NCI-H345 treated with DMSO at 0.1 percent for 48 hours (cell line): ENCODE measurements at regions not wholly inside any gene's neighbourhood (a gene's known extent, or its start where the extent isn't known, plus 50 kb on each side); places are given as distances from the start of the nearest gene placed in this dataset.
"Not testable (repeated sequence)": the region's sequence is repeated elsewhere in the genome, so short reads cannot be mapped to it uniquely, and the experiment has no call there.

ENCODE experiments used
- DNase-seq: peaks from one replicate; lab custom pipeline; 2025; ENCODE audit not compliant: unreplicated experiment; lab: John Stamatoyannopoulos, UW

- DNase-seq, result no peak
Measured at GRCh38 chr3:191813245-191813644, 352.3 kb downstream of the PYDC2 start.

- no peak for DNase-seq
Measured at GRCh38 chr3:191848818-191849217, 387.9 kb downstream of the PYDC2 start.

GRCh38 chr3:191859531-191859930, 398.6 kb downstream of the PYDC2 start:
- DNase-seq, result no peak

- DNase-seq, result no peak
Measured at GRCh38 chr3:191869738-191870415, 408.9 kb downstream of the PYDC2 start.

GRCh38 chr3:191873736-191874135, 412.8 kb downstream of the PYDC2 start:
- DNase-seq, result no peak

- DNase-seq, result no peak
Measured at GRCh38 chr3:191882289-191882688, 421.3 kb downstream of the PYDC2 start.

- no peak for DNase-seq
Measured at GRCh38 chr3:191884132-191884531, 423.2 kb downstream of the PYDC2 start.

- DNase-seq, result no peak
Measured at GRCh38 chr3:191889106-191889505, 428.1 kb downstream of the PYDC2 start.

- DNase-seq, result no peak
Measured at GRCh38 chr3:191889756-191890155, 428.8 kb downstream of the PYDC2 start.

- DNase-seq, result no peak
Measured at GRCh38 chr3:191894406-191894805, 433.4 kb downstream of the PYDC2 start.

- DNase-seq, result no peak
Measured at GRCh38 chr3:191901741-191902140, 440.8 kb downstream of the PYDC2 start.

- no peak for DNase-seq
Measured at GRCh38 chr3:191912616-191913204, 451.7 kb downstream of the PYDC2 start.

- DNase-seq, result no peak
Measured at GRCh38 chr3:191915712-191916111, 454.7 kb downstream of the PYDC2 start.

- no peak for DNase-seq
Measured at GRCh38 chr3:191919491-191920026, 458.6 kb downstream of the PYDC2 start.

- DNase-seq, result no peak
Measured at GRCh38 chr3:191922570-191922969, 461.6 kb downstream of the PYDC2 start.

- not testable (repeated sequence) for DNase-seq
Measured at GRCh38 chr3:191927183-191927817, 466.3 kb downstream of the PYDC2 start.

- not testable (repeated sequence) for DNase-seq
Measured at GRCh38 chr3:191927998-191928397, 467.0 kb downstream of the PYDC2 start.

GRCh38 chr3:191944835-191945234, 483.9 kb downstream of the PYDC2 start:
- DNase-seq, result no peak

GRCh38 chr3:191952186-191952585, 491.2 kb downstream of the PYDC2 start:
- no peak for DNase-seq

GRCh38 chr3:191952609-191953008, 491.6 kb downstream of the PYDC2 start:
- no peak for DNase-seq

GRCh38 chr3:191958980-191959671, 498.2 kb downstream of the PYDC2 start:
- DNase-seq, result no peak
